B cell (primary cell): ENCODE measurements at regions not wholly inside any gene's neighbourhood (a gene's known extent, or its start where the extent isn't known, plus 50 kb on each side); places are given as distances from the start of the nearest gene placed in this dataset.

Experiments
- ATAC-seq: fragments of 200-7000 bp; cut with Tn5 transposase; one replicate; pipeline ENCODE4 v1.10.0; 2021; ENCODE audit warnings: low read depth, mild to moderate bottlenecking, moderate number of reproducible peaks, moderate library complexity
- CTCF ChIA-PET: fragments of 350-600 bp; sonication (Branson Sonifier 250); formaldehyde crosslinking; loops from one replicate; lab custom pipeline; 2021; ENCODE audit warnings: antibody characterized with exemption, inconsistent platforms; lab: Charles Lee
- POLR2A ChIA-PET: fragments of 350-600 bp; sonication (Branson Sonifier 250); formaldehyde crosslinking; loops from one replicate; lab custom pipeline; 2021; ENCODE audit warnings: antibody characterized with exemption; lab: Charles Lee
- DNase-seq: peaks from one replicate; pipeline ENCODE4 v3.0.0; 2013
- H2AFZ ChIP-seq: 2 replicates; pipeline ENCODE4 v1.6.1; 2012; ENCODE audit warnings: mild to moderate bottlenecking, low read depth, low read length; ENCODE audit not compliant: insufficient read depth, poor library complexity, severe bottlenecking
- H3K27ac ChIP-seq, 2 donors: 1 replicate in 1 of 2; 2 replicates in 1 of 2; pipeline ENCODE4 v1.5.1; 2012 to 2013; ENCODE audit warnings: low read length in 2 of 2, mild to moderate bottlenecking in 2 of 2, moderate library complexity in 1 of 2
- H3K27me3 ChIP-seq, 4 experiments: fragments of 200-600 bp in 1 of 4; sonication (generic) in 1 of 4; replicated peaks in 1 of 4; 1 replicate in 2 of 4; 2 replicates in 2 of 4; pipeline versions ENCODE4 v1.6.1 to v1.7.0; 2013 to 2016; ENCODE audit warnings: low read length in 3 of 4, mild to moderate bottlenecking in 2 of 4, mixed read lengths in 1 of 4, moderate library complexity in 1 of 4; ENCODE audit not compliant: insufficient read depth in 4 of 4, control insufficient read depth in 3 of 4; ENCODE audit errors: control extremely low read depth in 1 of 4
- H3K36me3 ChIP-seq, 2 experiments: replicated peaks in 1 of 2; 1 replicate in 1 of 2; 2 replicates in 1 of 2; pipeline versions ENCODE4 v1.6.1 to v1.7.1; 2013; ENCODE audit warnings: low read length in 1 of 2; ENCODE audit not compliant: insufficient read depth in 2 of 2, control insufficient read depth in 1 of 2; ENCODE audit errors: control extremely low read depth in 1 of 2, extremely low read depth in 1 of 2
- H3K4me1 ChIP-seq, 2 donors: fragments of 200-600 bp in 1 of 2; sonication (generic) in 1 of 2; 1 replicate in 1 of 2; 2 replicates in 1 of 2; pipeline versions ENCODE4 v1.5.1 to v1.6.1; 2013 to 2017; ENCODE audit warnings: low read length in 2 of 2; ENCODE audit not compliant: control insufficient read depth in 2 of 2, insufficient read depth in 2 of 2
- H3K4me2 ChIP-seq: replicated peaks from 2 replicates; pipeline ENCODE3; 2012; ENCODE audit warnings: mild to moderate bottlenecking, low read depth, low read length; ENCODE audit not compliant: poor library complexity, severe bottlenecking
- H3K4me3 ChIP-seq, 5 experiments: fragments of 200-600 bp in 1 of 5; sonication (generic) in 1 of 5; 1 replicate in 3 of 5; 2 replicates in 2 of 5; pipeline versions ENCODE4 v1.5.1 to v1.7.0; 2011 to 2016; ENCODE audit warnings: low read length in 4 of 5, mild to moderate bottlenecking in 4 of 5, low read depth in 2 of 5, control low read depth in 1 of 5, moderate library complexity in 1 of 5; ENCODE audit not compliant: insufficient read depth in 1 of 5; ENCODE audit errors: control extremely low read depth in 1 of 5, extremely low read depth in 1 of 5
- H3K79me2 ChIP-seq: fragments of 200-600 bp; sonication (generic); one replicate; pipeline ENCODE4 v1.6.0; 2016; ENCODE audit warnings: low read length; ENCODE audit not compliant: control insufficient read depth, insufficient read depth
- H3K9ac ChIP-seq: fragments of 200-600 bp; sonication (generic); 2 replicates; pipeline ENCODE4 v1.6.1; 2017; ENCODE audit warnings: mild to moderate bottlenecking, low read length, moderate library complexity
- H3K9me3 ChIP-seq, 3 donors: one replicate each; pipeline versions ENCODE4 v1.6.1 to v1.7.1; 2013; ENCODE audit warnings: low read length in 2 of 3; ENCODE audit not compliant: control insufficient read depth in 2 of 3, insufficient read depth in 1 of 3; ENCODE audit errors: control extremely low read depth in 1 of 3
- H4K20me1 ChIP-seq: 2 replicates; pipeline ENCODE4 v1.6.0; 2012; ENCODE audit warnings: mild to moderate bottlenecking, low read length; ENCODE audit not compliant: insufficient read depth, control insufficient read depth, poor library complexity, severe bottlenecking
- H3K27ac Mint-ChIP-seq: one replicate; pipeline ENCODE4 v1.8.0; 2021; ENCODE audit warnings: mixed read lengths
- H3K27me3 Mint-ChIP-seq: one replicate; pipeline ENCODE4 v1.8.0; 2021; ENCODE audit warnings: mixed read lengths
- H3K4me1 Mint-ChIP-seq: one replicate; pipeline ENCODE4 v1.8.0; 2021; ENCODE audit warnings: mixed read lengths
- H3K4me3 Mint-ChIP-seq: one replicate; pipeline ENCODE4 v1.8.0; 2021; ENCODE audit warnings: mixed read lengths
- H3K9me3 Mint-ChIP-seq: one replicate; pipeline ENCODE4 v1.8.0; 2022; ENCODE audit warnings: mixed read lengths; ENCODE audit not compliant: insufficient read depth
- EZH2 ChIP-seq: IDR thresholded peaks from 2 replicates; pipeline ENCODE4 v1.6.1; 2012; ENCODE audit warnings: borderline replicate concordance, low read depth, mild to moderate bottlenecking, moderate library complexity, low read length; ENCODE audit not compliant: insufficient read depth, poor library complexity, severe bottlenecking
- WGBS: methylation state at CpG from one replicate; pipeline ENCODE4 v1.1.5; 2013; ENCODE audit warnings: missing lambda C conversion rate; ENCODE audit not compliant: insufficient coverage; 5-methylcytosine and 5-hydroxymethylcytosine counted together
- intact Hi-C: fragments of 100-400 bp; cut with micrococcal nuclease; formaldehyde crosslinking; loops from one replicate; pipeline ENCODE4 v1.10.0; 2022
- TF ChIP-seq, protein P1 (sequence below): fragments of 200-600 bp; IDR thresholded peaks from one replicate; pipeline ENCODE4 v1.8.0; 2022; ENCODE audit warnings: antibody characterized with exemption, mild to moderate bottlenecking

DNA sequence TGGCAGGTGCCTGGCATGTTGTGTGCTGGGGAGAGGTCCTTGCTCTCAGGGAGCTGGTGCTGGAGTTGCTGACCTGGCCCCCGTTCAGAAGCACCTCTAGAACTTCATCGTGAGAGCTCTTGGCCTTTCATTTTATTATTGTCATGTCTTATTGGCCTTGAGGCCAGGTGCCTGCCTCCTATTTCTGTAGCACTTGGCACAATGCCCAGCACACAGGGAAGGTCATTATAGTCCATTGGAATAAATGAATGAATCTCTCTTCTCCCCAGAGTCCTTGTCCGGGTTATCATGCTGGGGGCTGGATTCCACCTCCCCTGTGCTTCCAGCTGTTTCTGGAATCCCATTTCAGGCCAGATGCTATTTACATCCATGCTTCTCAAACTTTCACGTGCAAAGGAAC is 169.2 kb downstream of the HAPSTR1 start:
- no peak for DNase-seq
- Histone ChIP-seq H3K79me2 (no peaks in the 10 kb centered on the region), H3K4me2 (no peak overlapping the region)

DNA sequence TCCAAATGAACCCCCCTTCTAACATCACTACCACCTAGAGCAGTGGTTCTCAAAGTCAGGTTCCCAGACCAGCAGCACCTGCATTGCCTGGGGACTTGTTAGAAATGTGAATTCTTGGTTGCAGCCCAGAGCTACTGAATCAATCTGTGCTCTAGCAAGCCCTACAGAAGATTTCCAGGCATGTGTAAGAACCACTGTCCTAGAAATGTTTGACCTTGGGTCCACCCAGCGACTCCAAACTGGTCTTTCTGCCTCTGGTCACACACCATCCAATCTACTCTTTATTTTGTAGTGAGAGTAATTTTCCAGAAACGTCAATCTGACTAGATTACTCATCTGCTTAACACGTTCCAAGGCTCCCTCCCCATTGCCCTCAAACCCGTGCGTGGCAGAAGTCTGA is 169.9 kb downstream of the HAPSTR1 start:
- peaks cover 0 to 7% (median 2%) of the 10 kb centered on the region in 4 experiments for H3K27me3 ChIP-seq
- Mint-ChIP-seq H3K4me3 (no peak overlapping the region), H3K27me3 (peaks cover 31% of the 10 kb centered on the region), H3K9me3 (no peaks in the 10 kb centered on the region), H3K4me1 (no peaks in the 10 kb centered on the region), H3K27ac (no peak overlapping the region)
- no peak overlapping the region for H2AFZ ChIP-seq
- ATAC-seq: no peak
- no peaks in the 10 kb centered on the region for H3K4me1 ChIP-seq
- TF ChIP-seq EZH2: no peak
- TF ChIP-seq, protein P1, sequence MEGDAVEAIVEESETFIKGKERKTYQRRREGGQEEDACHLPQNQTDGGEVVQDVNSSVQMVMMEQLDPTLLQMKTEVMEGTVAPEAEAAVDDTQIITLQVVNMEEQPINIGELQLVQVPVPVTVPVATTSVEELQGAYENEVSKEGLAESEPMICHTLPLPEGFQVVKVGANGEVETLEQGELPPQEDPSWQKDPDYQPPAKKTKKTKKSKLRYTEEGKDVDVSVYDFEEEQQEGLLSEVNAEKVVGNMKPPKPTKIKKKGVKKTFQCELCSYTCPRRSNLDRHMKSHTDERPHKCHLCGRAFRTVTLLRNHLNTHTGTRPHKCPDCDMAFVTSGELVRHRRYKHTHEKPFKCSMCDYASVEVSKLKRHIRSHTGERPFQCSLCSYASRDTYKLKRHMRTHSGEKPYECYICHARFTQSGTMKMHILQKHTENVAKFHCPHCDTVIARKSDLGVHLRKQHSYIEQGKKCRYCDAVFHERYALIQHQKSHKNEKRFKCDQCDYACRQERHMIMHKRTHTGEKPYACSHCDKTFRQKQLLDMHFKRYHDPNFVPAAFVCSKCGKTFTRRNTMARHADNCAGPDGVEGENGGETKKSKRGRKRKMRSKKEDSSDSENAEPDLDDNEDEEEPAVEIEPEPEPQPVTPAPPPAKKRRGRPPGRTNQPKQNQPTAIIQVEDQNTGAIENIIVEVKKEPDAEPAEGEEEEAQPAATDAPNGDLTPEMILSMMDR: no peak
- WGBS: 69% methylated on average over 3 of the region's 5 CpGs
- intact Hi-C loops: no loop called here
- no peak overlapping the region for H3K27ac ChIP-seq
- H3K9me3 ChIP-seq: no peaks in the 10 kb centered on the region
- H3K4me3 ChIP-seq: no peak overlapping the region
- no peaks in the 10 kb centered on the region for H3K36me3 ChIP-seq
- ChIA-PET CTCF (interaction anchor here (0.6 kb wide), 1 partner anchor 110 kb away, joined by 5 read pairs; no protein-coding TSS in a partner anchor), POLR2A (no interaction called here)
- H3K79me2 ChIP-seq: no peaks in the 10 kb centered on the region
- no peak overlapping the region for H3K9ac ChIP-seq
- DNase-seq: no peak
- H3K4me2 ChIP-seq: no peak overlapping the region
- H4K20me1 ChIP-seq: no peaks in the 10 kb centered on the region

More for the DNA sequence above, 169.2 kb downstream of the HAPSTR1 start:
- H2AFZ ChIP-seq: no peak overlapping the region
- intact Hi-C loops: no loop called here
- H3K4me3 Mint-ChIP-seq: no peak overlapping the region
- POLR2A ChIA-PET: no interaction called here
- TF ChIP-seq, protein P1: no peak
- no peak for TF ChIP-seq EZH2
- no peak overlapping the region for H3K9ac ChIP-seq
- no peaks in the 10 kb centered on the region for H3K9me3 Mint-ChIP-seq
- H3K9me3 ChIP-seq: no peaks in the 10 kb centered on the region
- ATAC-seq: no peak
- no peak overlapping the region for H3K27ac Mint-ChIP-seq
- no peaks in the 10 kb centered on the region for H4K20me1 ChIP-seq
- no peaks in the 10 kb centered on the region for H3K4me1 Mint-ChIP-seq
- H3K27me3 ChIP-seq: peaks cover 0 to 11% (median 3%) of the 10 kb centered on the region in 4 experiments
- H3K36me3 ChIP-seq: no peaks in the 10 kb centered on the region
- H3K27me3 Mint-ChIP-seq: peaks cover 36% of the 10 kb centered on the region
- no peaks in the 10 kb centered on the region for H3K4me1 ChIP-seq
- H3K4me3 ChIP-seq: no peak overlapping the region
- 90% methylated on average over 2 of the region's 4 CpGs for WGBS
- CTCF ChIA-PET: interaction anchor here (0.6 kb wide), 1 partner anchor 109 kb away, joined by 5 read pairs; no protein-coding TSS in a partner anchor
- H3K27ac ChIP-seq: no peak overlapping the region
